DND-41 (cell line): ENCODE measurements at regions not wholly inside any gene's neighbourhood (a gene's known extent, or its start where the extent isn't known, plus 50 kb on each side); places are given as distances from the start of the nearest gene placed in this dataset.

ENCODE experiments used
- ATAC-seq: fragments of 200-7000 bp; cut with Tn5 transposase; 3 replicates; pipeline ENCODE4 v1.9.1; 2021; ENCODE audit warnings: low read depth; ENCODE audit not compliant: insufficient read depth
- DNase-seq: peaks from one replicate; pipeline ENCODE4 v3.0.0-alpha.2; 2020
- H2AFZ ChIP-seq: 2 replicates; pipeline ENCODE4 v1.6.0; 2012; ENCODE audit warnings: low read depth, low read length
- H3K27ac ChIP-seq: 2 replicates; pipeline ENCODE4 v1.5.1; 2012; ENCODE audit warnings: low read length, inconsistent platforms
- H3K27me3 ChIP-seq: fragments of 200-600 bp; sonication (generic); 2 replicates; pipeline ENCODE4 v1.6.0; 2012; ENCODE audit warnings: low read length, mild to moderate bottlenecking, inconsistent platforms; ENCODE audit not compliant: insufficient read depth, poor library complexity
- H3K36me3 ChIP-seq: 2 replicates; pipeline ENCODE4 v1.5.1; 2012; ENCODE audit warnings: low read length, inconsistent platforms; ENCODE audit not compliant: insufficient read depth
- H3K4me1 ChIP-seq: 2 replicates; pipeline ENCODE4 v1.5.1; 2012; ENCODE audit warnings: mild to moderate bottlenecking, low read length; ENCODE audit not compliant: insufficient read depth
- H3K4me2 ChIP-seq: 2 replicates; pipeline ENCODE4 v1.6.0; 2012; ENCODE audit warnings: mild to moderate bottlenecking, moderate library complexity, low read length, inconsistent platforms; ENCODE audit not compliant: insufficient read depth
- H3K4me3 ChIP-seq, 2 experiments: fragments of 200-600 bp in 1 of 2; shearing (Covaris generic) in 1 of 2; 2 replicates each; pipeline ENCODE4 v1.5.1; 2012 to 2016; ENCODE audit warnings: inconsistent platforms in 2 of 2, low read length in 2 of 2, mild to moderate bottlenecking in 2 of 2, low read depth in 1 of 2, moderate library complexity in 1 of 2
- H3K79me2 ChIP-seq: 2 replicates; pipeline ENCODE4 v1.6.0; 2012; ENCODE audit warnings: low read length, inconsistent platforms; ENCODE audit not compliant: insufficient read depth
- H3K9ac ChIP-seq: 2 replicates; pipeline ENCODE4 v1.6.0; 2012; ENCODE audit warnings: low read depth, mild to moderate bottlenecking, inconsistent platforms, low read length, moderate library complexity
- H3K9me3 ChIP-seq: 2 replicates; pipeline ENCODE4 v1.5.1; 2012; ENCODE audit warnings: low read length, moderate library complexity, mild to moderate bottlenecking, inconsistent platforms; ENCODE audit not compliant: insufficient read depth, severe bottlenecking
- H4K20me1 ChIP-seq: 2 replicates; pipeline ENCODE4 v1.6.0; 2012; ENCODE audit warnings: low read length; ENCODE audit not compliant: insufficient read depth
- EZH2 ChIP-seq: IDR thresholded peaks from 3 replicates; pipeline ENCODE4 v1.6.1; 2012; ENCODE audit warnings: borderline replicate concordance, low read depth, mild to moderate bottlenecking, moderate library complexity, low read length, inconsistent platforms; ENCODE audit not compliant: severe bottlenecking
- TF ChIP-seq, protein P1 (sequence below): IDR thresholded peaks from 2 replicates; pipeline ENCODE4 v1.5.1; 2012; ENCODE audit warnings: borderline replicate concordance, low read length, moderate library complexity, mild to moderate bottlenecking; ENCODE audit not compliant: poor library complexity, severe bottlenecking; ENCODE audit errors: extremely low read depth

DNA sequence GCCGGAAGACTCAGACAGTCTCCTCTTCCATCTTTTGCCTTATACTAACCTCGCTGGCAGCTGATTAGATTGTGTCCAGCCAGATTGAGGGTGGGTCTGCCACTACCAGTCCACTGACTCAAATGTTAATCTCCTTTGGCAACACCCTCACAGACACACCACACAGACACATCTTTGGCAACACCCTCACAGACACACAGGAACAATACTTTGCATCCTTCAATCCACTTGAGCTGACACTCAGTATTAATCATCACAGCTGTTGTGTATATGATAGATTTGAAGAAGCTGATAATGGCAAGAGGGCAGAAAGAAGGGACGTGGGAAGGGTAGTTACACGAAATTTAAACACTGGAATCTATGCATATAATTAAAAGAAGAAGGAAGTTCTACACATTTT is 139.5 kb downstream of the ANKRD50 start:
- H3K9me3 ChIP-seq = no peaks in the 10 kb centered on the region
- no peak for ATAC-seq
- no peak overlapping the region for H3K9ac ChIP-seq
- no peaks in the 10 kb centered on the region for H3K4me1 ChIP-seq
- H2AFZ ChIP-seq = no peak overlapping the region
- no peaks in the 10 kb centered on the region for H3K27me3 ChIP-seq
- H3K4me2 ChIP-seq = no peak overlapping the region
- H3K36me3 ChIP-seq = no peaks in the 10 kb centered on the region
- H4K20me1 ChIP-seq = no peaks in the 10 kb centered on the region
- no peak for DNase-seq
- TF ChIP-seq EZH2 = no peak
- TF ChIP-seq, protein P1, sequence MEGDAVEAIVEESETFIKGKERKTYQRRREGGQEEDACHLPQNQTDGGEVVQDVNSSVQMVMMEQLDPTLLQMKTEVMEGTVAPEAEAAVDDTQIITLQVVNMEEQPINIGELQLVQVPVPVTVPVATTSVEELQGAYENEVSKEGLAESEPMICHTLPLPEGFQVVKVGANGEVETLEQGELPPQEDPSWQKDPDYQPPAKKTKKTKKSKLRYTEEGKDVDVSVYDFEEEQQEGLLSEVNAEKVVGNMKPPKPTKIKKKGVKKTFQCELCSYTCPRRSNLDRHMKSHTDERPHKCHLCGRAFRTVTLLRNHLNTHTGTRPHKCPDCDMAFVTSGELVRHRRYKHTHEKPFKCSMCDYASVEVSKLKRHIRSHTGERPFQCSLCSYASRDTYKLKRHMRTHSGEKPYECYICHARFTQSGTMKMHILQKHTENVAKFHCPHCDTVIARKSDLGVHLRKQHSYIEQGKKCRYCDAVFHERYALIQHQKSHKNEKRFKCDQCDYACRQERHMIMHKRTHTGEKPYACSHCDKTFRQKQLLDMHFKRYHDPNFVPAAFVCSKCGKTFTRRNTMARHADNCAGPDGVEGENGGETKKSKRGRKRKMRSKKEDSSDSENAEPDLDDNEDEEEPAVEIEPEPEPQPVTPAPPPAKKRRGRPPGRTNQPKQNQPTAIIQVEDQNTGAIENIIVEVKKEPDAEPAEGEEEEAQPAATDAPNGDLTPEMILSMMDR = no peak
- no peak overlapping the region for H3K27ac ChIP-seq
- H3K4me3 ChIP-seq = no peak overlapping the region
- H3K79me2 ChIP-seq = no peaks in the 10 kb centered on the region

- no peaks in the 10 kb centered on the region for H3K4me1 ChIP-seq
- DNase-seq = no peak
- H4K20me1 ChIP-seq = no peaks in the 10 kb centered on the region
- no peak for ATAC-seq
- H3K79me2 ChIP-seq = no peaks in the 10 kb centered on the region
- H3K9me3 ChIP-seq = peaks cover 3% of the 10 kb centered on the region
- H3K27me3 ChIP-seq = no peaks in the 10 kb centered on the region
- no peak overlapping the region for H3K4me2 ChIP-seq
- no peak overlapping the region for H3K4me3 ChIP-seq
- H3K9ac ChIP-seq = no peak overlapping the region
- TF ChIP-seq EZH2 = no peak
- TF ChIP-seq, protein P1 = no peak
- H2AFZ ChIP-seq = no peak overlapping the region
- no peak overlapping the region for H3K27ac ChIP-seq
- no peaks in the 10 kb centered on the region for H3K36me3 ChIP-seq
Measured at GRCh38 chr4:124579896-124580295, 132.6 kb downstream of the ANKRD50 start.

- Histone ChIP-seq H3K27ac (no peak overlapping the region), H2AFZ (no peak overlapping the region), H3K4me3 (no peak overlapping the region), H3K27me3 (no peaks in the 10 kb centered on the region), H3K79me2 (no peaks in the 10 kb centered on the region), H3K9me3 (peaks cover 3% of the 10 kb centered on the region), H4K20me1 (no peaks in the 10 kb centered on the region), H3K4me2 (no peak overlapping the region), H3K9ac (no peak overlapping the region), H3K4me1 (no peaks in the 10 kb centered on the region), H3K36me3 (no peaks in the 10 kb centered on the region)
- no peak for DNase-seq
- no peak for ATAC-seq
- TF ChIP-seq, protein P1 = no peak
- TF ChIP-seq EZH2 = no peak
Measured at GRCh38 chr4:124583797-124584196, 128.7 kb downstream of the ANKRD50 start.

DNA sequence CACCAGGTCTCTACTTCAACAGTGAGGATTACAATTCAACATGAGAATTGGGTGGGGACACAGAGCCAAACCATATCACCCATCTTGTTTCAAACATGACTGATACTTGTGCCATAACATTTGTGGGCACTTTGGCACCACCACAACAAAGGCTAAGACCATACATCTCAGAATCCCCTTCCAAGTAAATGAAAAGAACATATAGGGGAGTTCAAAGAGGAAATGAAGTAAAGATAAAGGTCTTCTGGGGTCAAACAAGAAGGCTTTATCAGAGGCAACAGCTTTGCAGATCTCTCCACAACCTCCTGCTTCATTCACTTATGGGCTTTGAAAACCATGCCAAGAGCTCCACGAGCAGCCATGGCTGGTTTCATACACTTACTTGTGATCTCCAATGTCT is 122.7 kb downstream of the ANKRD50 start:
- Histone ChIP-seq H4K20me1 (no peaks in the 10 kb centered on the region), H3K9ac (no peak overlapping the region), H3K9me3 (no peaks in the 10 kb centered on the region), H3K4me3 (no peak overlapping the region), H3K4me1 (no peaks in the 10 kb centered on the region), H3K79me2 (no peaks in the 10 kb centered on the region), H3K4me2 (no peak overlapping the region), H3K27ac (no peak overlapping the region), H3K36me3 (no peaks in the 10 kb centered on the region), H2AFZ (no peak overlapping the region), H3K27me3 (no peaks in the 10 kb centered on the region)
- ATAC-seq = 0 out of 3 replicates have a peak, but pooled peaks have one; percentile 31
- no peak for TF ChIP-seq EZH2
- TF ChIP-seq, protein P1 = no peak
- no peak for DNase-seq
